ENCODE measurements at regions not wholly inside any gene's neighbourhood (a gene's known extent, or its start where the extent isn't known, plus 50 kb on each side); places are given as distances from the start of the nearest gene placed in this dataset.

DNA sequence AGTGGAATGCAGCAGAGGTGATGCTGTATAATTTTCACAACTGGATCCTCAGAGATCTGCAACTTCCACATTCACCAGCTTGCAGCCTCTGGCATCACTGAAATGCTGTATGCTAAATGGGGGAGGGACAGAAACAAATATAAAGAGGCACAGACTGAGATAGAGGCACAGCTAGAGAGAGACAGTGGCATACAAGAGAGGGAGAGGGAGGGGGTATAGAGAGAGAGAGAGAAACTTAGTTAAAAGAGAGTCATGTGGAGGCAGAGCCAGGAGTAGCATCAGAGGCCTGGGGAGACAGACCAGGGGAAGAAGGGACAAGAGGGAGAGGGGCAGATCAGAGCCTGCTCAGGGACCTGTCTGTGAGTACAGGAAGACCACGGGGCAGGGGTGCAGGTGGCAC, 84.5 kb upstream of the GRIK3 start:
- no peak overlapping the region for H3K4me3 Mint-ChIP-seq
- H3K27ac Mint-ChIP-seq: no peak overlapping the region
- H3K36me3 Mint-ChIP-seq (ENCODE audit: low read depth): no peaks in the 10 kb centered on the region
- no peaks in the 10 kb centered on the region for H3K9me3 Mint-ChIP-seq
- H3K27me3 Mint-ChIP-seq: peaks cover 9% of the 10 kb centered on the region
- no peaks in the 10 kb centered on the region for H3K4me1 Mint-ChIP-seq (ENCODE audit: low read depth)

DNA sequence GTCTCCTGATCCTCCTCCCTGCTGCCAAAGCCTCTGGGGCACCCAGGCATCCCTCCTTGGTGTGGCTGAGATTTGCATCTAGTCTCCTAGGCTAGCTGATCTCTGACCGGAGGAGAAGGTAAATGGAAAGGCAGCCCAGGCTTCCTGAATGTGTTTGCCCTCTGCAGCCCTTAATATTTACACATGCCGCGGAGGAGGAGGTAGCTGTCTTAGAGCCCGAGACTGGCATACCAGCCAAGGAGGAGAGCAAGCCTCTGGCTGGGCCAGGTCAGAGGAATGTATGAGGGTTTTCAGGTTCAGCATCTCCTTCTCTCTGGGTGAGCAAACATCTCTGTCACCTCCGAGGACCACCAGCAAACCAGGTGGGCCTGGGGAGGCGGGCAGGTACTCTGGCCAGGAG, 86.0 kb upstream of the GRIK3 start:
- no peaks in the 10 kb centered on the region for H3K9me3 Mint-ChIP-seq
- no peaks in the 10 kb centered on the region for H3K4me1 Mint-ChIP-seq (ENCODE audit: low read depth)
- H3K4me3 Mint-ChIP-seq: no peak overlapping the region
- peaks cover 9% of the 10 kb centered on the region for H3K27me3 Mint-ChIP-seq
- H3K36me3 Mint-ChIP-seq (ENCODE audit: low read depth): no peaks in the 10 kb centered on the region
- no peak overlapping the region for H3K27ac Mint-ChIP-seq

GRCh38 chr1:37123276-37124115, 89.2 kb upstream of the GRIK3 start:
- no peaks in the 10 kb centered on the region for H3K36me3 Mint-ChIP-seq (ENCODE audit: low read depth)
- H3K27me3 Mint-ChIP-seq: peaks cover 13% of the 10 kb centered on the region

GRCh38 chr1:37124501-37124900, 90.2 kb upstream of the GRIK3 start:
- Mint-ChIP-seq H3K27ac (no peak overlapping the region), H3K4me3 (no peak overlapping the region), H3K9me3 (no peaks in the 10 kb centered on the region), H3K36me3 (ENCODE audit: low read depth) (no peaks in the 10 kb centered on the region), H3K4me1 (ENCODE audit: low read depth) (no peaks in the 10 kb centered on the region), H3K27me3 (peaks cover 13% of the 10 kb centered on the region)

More at GRCh38 chr1:37123276-37124115, 89.2 kb upstream of the GRIK3 start:
- no peaks in the 10 kb centered on the region for H3K9me3 Mint-ChIP-seq
- no peak overlapping the region for H3K4me3 Mint-ChIP-seq
- H3K27ac Mint-ChIP-seq: no peak overlapping the region
- H3K4me1 Mint-ChIP-seq (ENCODE audit: low read depth): no peaks in the 10 kb centered on the region

DNA sequence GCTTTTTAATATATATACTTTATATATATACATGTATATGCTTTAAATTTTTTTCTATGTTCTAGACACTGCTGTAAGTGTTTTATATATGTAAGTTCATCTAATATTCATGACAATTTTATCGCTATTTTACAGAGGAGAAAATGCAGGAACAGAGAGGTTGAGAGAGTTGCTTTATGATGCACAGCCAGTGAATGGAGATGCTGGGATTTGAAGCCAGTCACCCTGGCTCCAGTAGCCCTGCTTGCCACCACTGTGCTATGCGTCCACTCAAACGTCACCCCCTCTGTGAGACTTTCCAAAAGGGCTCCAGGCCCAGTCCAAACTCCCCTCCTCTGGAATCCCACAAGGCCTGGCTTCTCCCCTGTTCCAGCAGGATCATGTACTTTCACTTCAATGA, 91.0 kb upstream of the GRIK3 start:
- Mint-ChIP-seq H3K9me3 (no peaks in the 10 kb centered on the region), H3K36me3 (ENCODE audit: low read depth) (no peaks in the 10 kb centered on the region), H3K27me3 (peaks cover 13% of the 10 kb centered on the region), H3K27ac (no peak overlapping the region), H3K4me1 (ENCODE audit: low read depth) (no peaks in the 10 kb centered on the region), H3K4me3 (no peak overlapping the region)

GRCh38 chr1:37127254-37127748, 93.0 kb upstream of the GRIK3 start:
- Mint-ChIP-seq H3K9me3 (no peaks in the 10 kb centered on the region), H3K36me3 (ENCODE audit: low read depth) (no peaks in the 10 kb centered on the region), H3K27ac (no peak overlapping the region), H3K4me1 (ENCODE audit: low read depth) (no peaks in the 10 kb centered on the region), H3K4me3 (no peak overlapping the region), H3K27me3 (peaks cover 11% of the 10 kb centered on the region)

GRCh38 chr1:37128091-37128490, 93.8 kb upstream of the GRIK3 start:
- no peaks in the 10 kb centered on the region for H3K4me1 Mint-ChIP-seq (ENCODE audit: low read depth)
- H3K27me3 Mint-ChIP-seq: peaks cover 9% of the 10 kb centered on the region
- H3K27ac Mint-ChIP-seq: no peak overlapping the region
- H3K36me3 Mint-ChIP-seq (ENCODE audit: low read depth): no peaks in the 10 kb centered on the region
- H3K4me3 Mint-ChIP-seq: no peak overlapping the region
- H3K9me3 Mint-ChIP-seq: no peaks in the 10 kb centered on the region

DNA sequence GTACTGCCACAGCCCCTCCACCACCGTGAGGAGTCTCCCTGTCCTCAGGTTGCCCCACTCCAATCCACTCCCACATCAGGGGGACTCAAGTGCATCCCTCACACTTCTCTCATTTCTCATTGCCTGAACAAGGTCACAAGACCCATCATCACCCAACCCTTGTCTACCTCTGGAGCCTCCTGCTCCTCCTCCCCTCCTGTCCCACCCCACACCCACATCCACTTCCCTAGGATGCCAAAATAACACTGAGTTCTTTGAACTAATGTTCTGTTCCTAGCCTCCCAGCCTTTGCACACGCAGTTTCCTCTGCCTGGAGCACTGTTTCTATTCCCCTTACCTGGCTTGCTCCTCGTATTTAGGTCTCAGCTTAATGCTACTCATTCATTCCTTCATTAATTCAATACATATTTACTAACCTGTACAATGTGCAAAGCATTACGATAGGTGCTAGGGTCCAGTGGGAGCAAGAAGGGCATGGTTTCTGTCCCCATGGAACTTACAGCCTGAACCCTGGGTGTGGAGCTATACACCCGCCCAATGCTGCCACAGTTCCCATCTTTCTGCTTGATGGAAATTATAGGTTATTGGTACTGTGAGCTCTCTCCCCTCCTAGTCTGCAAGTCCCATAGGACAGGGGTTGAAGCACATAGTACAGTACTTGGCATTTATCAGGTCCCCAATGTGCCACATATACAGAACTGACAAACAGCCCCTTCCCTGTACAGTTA, 96.1 kb upstream of the GRIK3 start:
- Mint-ChIP-seq H3K36me3 (ENCODE audit: low read depth) (no peaks in the 10 kb centered on the region), H3K9me3 (no peaks in the 10 kb centered on the region), H3K27me3 (peaks cover 9% of the 10 kb centered on the region), H3K4me3 (no peak overlapping the region), H3K27ac (no peak overlapping the region), H3K4me1 (ENCODE audit: low read depth) (no peaks in the 10 kb centered on the region)

DNA sequence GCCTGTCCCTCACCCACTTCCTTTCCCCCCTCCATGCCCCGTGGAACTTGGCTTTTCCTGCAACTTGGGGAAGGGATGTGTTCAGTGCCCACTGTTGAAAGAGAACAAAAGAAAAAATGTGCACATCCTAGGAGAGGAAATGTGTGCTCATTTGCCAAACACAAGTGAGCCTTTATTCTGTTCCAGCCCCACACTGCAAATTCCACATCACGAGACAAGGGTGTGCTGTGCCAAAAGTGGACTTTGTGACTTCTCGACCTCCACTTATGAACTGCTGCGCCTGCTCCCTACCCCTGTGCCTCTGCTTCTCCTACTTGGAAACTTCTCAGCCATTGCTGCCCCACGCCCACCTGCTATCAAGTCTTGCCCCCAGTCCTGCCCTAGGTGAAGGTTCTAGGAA, 97.0 kb upstream of the GRIK3 start:
- Mint-ChIP-seq H3K4me1 (ENCODE audit: low read depth) (no peaks in the 10 kb centered on the region), H3K36me3 (ENCODE audit: low read depth) (no peaks in the 10 kb centered on the region), H3K9me3 (no peaks in the 10 kb centered on the region), H3K4me3 (no peak overlapping the region), H3K27ac (no peak overlapping the region), H3K27me3 (peaks cover 13% of the 10 kb centered on the region)

DNA sequence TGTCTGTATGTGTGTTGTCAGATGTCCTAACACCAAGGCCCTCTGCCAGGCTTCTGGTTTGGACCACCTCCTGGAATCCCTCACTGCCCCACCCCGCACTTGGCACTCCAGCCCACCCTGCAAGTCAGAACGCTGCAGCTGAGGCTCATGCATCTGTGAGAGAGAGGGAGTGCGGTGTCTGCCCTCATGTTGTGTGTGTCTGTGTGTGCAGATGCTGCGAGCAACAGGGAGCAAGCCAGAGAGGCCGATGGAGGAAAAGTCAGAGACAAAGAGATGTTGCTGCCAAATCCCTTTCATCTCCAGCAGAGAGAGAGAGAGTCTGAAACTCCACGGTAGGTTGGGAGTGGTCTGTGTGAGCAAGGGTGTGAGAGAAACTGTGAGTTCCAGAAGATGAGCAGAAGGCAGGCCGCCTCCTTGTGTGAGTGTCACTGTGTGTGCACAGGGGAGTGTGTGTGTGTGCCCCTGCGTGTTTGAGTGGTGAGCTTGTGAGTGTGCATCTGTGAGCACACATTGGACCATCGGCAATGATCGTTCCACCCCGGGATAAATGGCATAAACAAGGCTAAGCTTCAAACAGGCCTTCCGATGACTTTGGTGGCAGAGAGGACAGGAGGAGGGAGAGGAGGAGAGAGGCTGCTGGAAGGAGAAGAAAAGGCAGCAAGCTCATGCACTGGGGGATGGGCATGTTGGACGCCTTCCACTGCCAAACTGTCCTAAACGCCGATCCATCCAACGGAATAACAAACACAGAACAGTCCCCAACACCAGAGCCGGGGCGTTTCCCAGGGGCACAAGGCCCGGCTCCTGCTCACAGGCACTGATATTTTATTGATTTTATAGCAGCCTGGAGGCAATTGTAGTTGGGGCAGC, 99.2 kb upstream of the GRIK3 start:
- no peaks in the 10 kb centered on the region for H3K4me1 Mint-ChIP-seq (ENCODE audit: low read depth)
- H3K4me3 Mint-ChIP-seq: no peak overlapping the region
- H3K36me3 Mint-ChIP-seq (ENCODE audit: low read depth): no peaks in the 10 kb centered on the region
- no peaks in the 10 kb centered on the region for H3K9me3 Mint-ChIP-seq
- no peak overlapping the region for H3K27ac Mint-ChIP-seq
- H3K27me3 Mint-ChIP-seq: peaks cover 15% of the 10 kb centered on the region

GRCh38 chr1:37134599-37134998, 100.3 kb upstream of the GRIK3 start:
- peaks cover 13% of the 10 kb centered on the region for H3K27me3 Mint-ChIP-seq

GRCh38 chr1:37135032-37135431, 100.7 kb upstream of the GRIK3 start:
- H3K27me3 Mint-ChIP-seq: peaks cover 13% of the 10 kb centered on the region
- no peaks in the 10 kb centered on the region for H3K9me3 Mint-ChIP-seq
- no peaks in the 10 kb centered on the region for H3K36me3 Mint-ChIP-seq (ENCODE audit: low read depth)
- no peak overlapping the region for H3K27ac Mint-ChIP-seq
- H3K4me1 Mint-ChIP-seq (ENCODE audit: low read depth): no peaks in the 10 kb centered on the region
- no peak overlapping the region for H3K4me3 Mint-ChIP-seq

More at GRCh38 chr1:37134599-37134998, 100.3 kb upstream of the GRIK3 start:
- no peak overlapping the region for H3K27ac Mint-ChIP-seq
- no peaks in the 10 kb centered on the region for H3K9me3 Mint-ChIP-seq
- no peak overlapping the region for H3K4me3 Mint-ChIP-seq
- H3K4me1 Mint-ChIP-seq (ENCODE audit: low read depth): no peaks in the 10 kb centered on the region
- no peaks in the 10 kb centered on the region for H3K36me3 Mint-ChIP-seq (ENCODE audit: low read depth)

DNA sequence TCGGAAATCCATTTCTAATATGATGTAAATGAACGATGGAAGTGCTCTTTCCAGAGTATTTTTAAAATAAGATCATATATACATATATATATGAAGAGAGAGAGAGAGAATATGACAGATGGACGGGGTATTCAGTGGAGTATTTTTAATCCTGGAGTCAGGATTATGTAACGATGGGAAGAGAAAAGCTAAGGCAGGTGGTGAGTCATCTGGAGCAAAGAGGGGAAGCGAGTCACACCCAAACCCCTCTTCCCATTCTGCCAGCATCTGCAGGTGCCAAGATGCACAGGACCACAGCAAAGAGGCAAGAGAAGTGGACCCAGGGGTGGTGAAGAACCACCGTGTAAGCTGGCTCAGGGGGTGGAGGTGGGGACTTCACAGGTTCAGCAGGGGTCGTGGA, 102.7 kb upstream of the GRIK3 start:
- Mint-ChIP-seq H3K4me1 (ENCODE audit: low read depth) (no peaks in the 10 kb centered on the region), H3K27ac (no peak overlapping the region), H3K4me3 (no peak overlapping the region), H3K36me3 (ENCODE audit: low read depth) (no peaks in the 10 kb centered on the region), H3K27me3 (peaks cover 13% of the 10 kb centered on the region), H3K9me3 (no peaks in the 10 kb centered on the region)

DNA sequence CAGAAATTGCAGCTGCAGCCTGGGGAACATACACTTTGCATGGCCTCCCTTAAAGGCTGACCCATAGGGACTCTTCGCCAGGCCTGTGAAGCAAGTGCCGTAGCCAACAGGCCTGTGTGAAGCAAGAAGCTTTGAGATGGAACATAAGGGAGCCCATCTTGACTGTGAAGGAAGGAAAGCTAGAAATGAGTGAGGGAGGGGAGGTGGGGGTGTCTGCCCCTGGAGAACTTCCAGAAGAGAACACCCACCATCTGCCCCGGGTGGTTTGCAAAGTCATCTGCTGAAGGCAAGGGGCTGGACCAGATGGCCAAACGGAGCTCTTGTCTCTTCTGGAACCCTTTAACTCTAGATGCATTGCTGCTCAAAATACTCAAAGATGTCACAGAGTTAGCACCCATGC, 103.3 kb upstream of the GRIK3 start:
- no peak overlapping the region for H3K4me3 Mint-ChIP-seq
- no peak overlapping the region for H3K27ac Mint-ChIP-seq
- no peaks in the 10 kb centered on the region for H3K9me3 Mint-ChIP-seq
- no peaks in the 10 kb centered on the region for H3K4me1 Mint-ChIP-seq (ENCODE audit: low read depth)
- H3K36me3 Mint-ChIP-seq (ENCODE audit: low read depth): no peaks in the 10 kb centered on the region
- peaks cover 13% of the 10 kb centered on the region for H3K27me3 Mint-ChIP-seq

GRCh38 chr1:37143800-37144199, 109.5 kb upstream of the GRIK3 start:
- Mint-ChIP-seq H3K4me3 (no peak overlapping the region), H3K27me3 (peaks cover 9% of the 10 kb centered on the region), H3K4me1 (ENCODE audit: low read depth) (no peaks in the 10 kb centered on the region), H3K36me3 (ENCODE audit: low read depth) (no peaks in the 10 kb centered on the region), H3K9me3 (no peaks in the 10 kb centered on the region), H3K27ac (no peak overlapping the region)
